ENCODE measurements at regions not wholly inside any gene's neighbourhood (a gene's known extent, or its start where the extent isn't known, plus 50 kb on each side); places are given as distances from the start of the nearest gene placed in this dataset.

- FAIRE-seq (no peak), DNase-seq (ENCODE audit: insufficient read length, low spot score) (no peak)
- TF ChIP-seq POLR2A (IDR thresholded peaks at IDR 0.05; ENCODE audit: low read depth, low read length) = no peak
These were observed 334.5 kb upstream of the SEL1L start for GRCh38 chr14:81868172-81868571.

- no peak for TF ChIP-seq POLR2A (IDR thresholded peaks at IDR 0.05; ENCODE audit: low read depth, low read length)
- no peak for DNase-seq (ENCODE audit: insufficient read length, low spot score)
- no peak for FAIRE-seq
These were observed 338.1 kb upstream of the SEL1L start for GRCh38 chr14:81871706-81872105.

- TF ChIP-seq POLR2A (IDR thresholded peaks at IDR 0.05; ENCODE audit: low read depth, low read length) = no peak
- DNase-seq (ENCODE audit: insufficient read length, low spot score) (no peak), FAIRE-seq (no peak)
These were observed 350.7 kb upstream of the SEL1L start for GRCh38 chr14:81884382-81884781.

- DNase-seq (ENCODE audit: insufficient read length, low spot score) = no peak
- FAIRE-seq = no peak
- TF ChIP-seq POLR2A (IDR thresholded peaks at IDR 0.05; ENCODE audit: low read depth, low read length) = no peak
These were observed 352.9 kb upstream of the SEL1L start for GRCh38 chr14:81886588-81886987.

GRCh38 chr14:81889529-81889928 is 355.9 kb upstream of the SEL1L start:
- no peak for TF ChIP-seq POLR2A (IDR thresholded peaks at IDR 0.05; ENCODE audit: low read depth, low read length)
- FAIRE-seq = no peak
- DNase-seq (ENCODE audit: insufficient read length, low spot score) = no peak

- TF ChIP-seq POLR2A (IDR thresholded peaks at IDR 0.05; ENCODE audit: low read depth, low read length) = no peak
- FAIRE-seq (no peak), DNase-seq (ENCODE audit: insufficient read length, low spot score) (no peak)
These were observed 356.4 kb upstream of the SEL1L start for GRCh38 chr14:81890020-81890419.

GRCh38 chr14:81903477-81903876 is 369.8 kb upstream of the SEL1L start:
- no peak for FAIRE-seq
- no peak for DNase-seq (ENCODE audit: insufficient read length, low spot score)
- no peak for TF ChIP-seq POLR2A (IDR thresholded peaks at IDR 0.05; ENCODE audit: low read depth, low read length)

GRCh38 chr14:81927070-81927469 is 393.4 kb upstream of the SEL1L start:
- TF ChIP-seq POLR2A (IDR thresholded peaks at IDR 0.05; ENCODE audit: low read depth, low read length) = no peak
- FAIRE-seq (no peak), DNase-seq (ENCODE audit: insufficient read length, low spot score) (no peak)

GRCh38 chr14:81931828-81932227 is 398.2 kb upstream of the SEL1L start:
- DNase-seq (ENCODE audit: insufficient read length, low spot score) = no peak
- FAIRE-seq = no peak
- TF ChIP-seq POLR2A (IDR thresholded peaks at IDR 0.05; ENCODE audit: low read depth, low read length) = no peak

- FAIRE-seq (no peak), DNase-seq (ENCODE audit: insufficient read length, low spot score) (no peak)
- TF ChIP-seq POLR2A (IDR thresholded peaks at IDR 0.05; ENCODE audit: low read depth, low read length) = no peak
These were observed 402.7 kb upstream of the SEL1L start for GRCh38 chr14:81936348-81936747.

- DNase-seq (ENCODE audit: insufficient read length, low spot score) (no peak), FAIRE-seq (no peak)
- TF ChIP-seq POLR2A (IDR thresholded peaks at IDR 0.05; ENCODE audit: low read depth, low read length) = no peak
These were observed 403.2 kb upstream of the SEL1L start for GRCh38 chr14:81936902-81937301.

GRCh38 chr14:81938341-81938740 is 404.7 kb upstream of the SEL1L start:
- no peak for FAIRE-seq
- TF ChIP-seq POLR2A (IDR thresholded peaks at IDR 0.05; ENCODE audit: low read depth, low read length) = no peak
- DNase-seq (ENCODE audit: insufficient read length, low spot score) = no peak

GRCh38 chr14:81940651-81941050 is 407.0 kb upstream of the SEL1L start:
- TF ChIP-seq POLR2A (IDR thresholded peaks at IDR 0.05; ENCODE audit: low read depth, low read length) = no peak
- DNase-seq (ENCODE audit: insufficient read length, low spot score) (no peak), FAIRE-seq (no peak)

- DNase-seq (ENCODE audit: insufficient read length, low spot score) (no peak), FAIRE-seq (no peak)
- TF ChIP-seq POLR2A (IDR thresholded peaks at IDR 0.05; ENCODE audit: low read depth, low read length) = no peak
These were observed 408.4 kb upstream of the SEL1L start for GRCh38 chr14:81942071-81942470.

- no peak for FAIRE-seq
- no peak for DNase-seq (ENCODE audit: insufficient read length, low spot score)
- TF ChIP-seq POLR2A (IDR thresholded peaks at IDR 0.05; ENCODE audit: low read depth, low read length) = no peak
These were observed 412.7 kb upstream of the SEL1L start for GRCh38 chr14:81946375-81946774.

Data from H54 (cell line).